KMS-11 (cell line): ENCODE measurements at regions not wholly inside any gene's neighbourhood (a gene's known extent, or its start where the extent isn't known, plus 50 kb on each side); places are given as distances from the start of the nearest gene placed in this dataset.

Source experiments
- H2AFZ ChIP-seq: fragments of 200-600 bp; sonication (generic); 2 replicates; pipeline ENCODE4 v1.6.1; 2016; ENCODE audit warnings: antibody characterized with exemption, mixed run types, low read depth
- H3K27ac ChIP-seq: fragments of 200-600 bp; sonication (generic); 2 replicates; pipeline ENCODE4 v1.6.1; 2016; ENCODE audit warnings: mild to moderate bottlenecking, mixed run types
- H3K27me3 ChIP-seq: fragments of 200-600 bp; sonication (generic); 2 replicates; pipeline ENCODE4 v1.6.1; 2017; ENCODE audit warnings: mild to moderate bottlenecking, low read depth, mixed run types, moderate library complexity; ENCODE audit not compliant: insufficient read depth
- H3K36me3 ChIP-seq: fragments of 200-600 bp; sonication (generic); 2 replicates; pipeline ENCODE4 v1.6.1; 2017; ENCODE audit warnings: mild to moderate bottlenecking, mixed run types; ENCODE audit not compliant: insufficient read depth
- H3K4me1 ChIP-seq: fragments of 200-600 bp; sonication (generic); 2 replicates; pipeline ENCODE4 v1.6.1; 2016; ENCODE audit warnings: mild to moderate bottlenecking, low read depth, mixed run types; ENCODE audit not compliant: poor library complexity, severe bottlenecking
- H3K4me2 ChIP-seq: fragments of 200-600 bp; sonication (generic); 2 replicates; pipeline ENCODE4 v1.7.0; 2016; ENCODE audit warnings: mild to moderate bottlenecking, mixed run types
- H3K4me3 ChIP-seq: fragments of 200-600 bp; sonication (generic); IDR thresholded peaks from 2 replicates; pipeline ENCODE4 v1.6.1; 2017; ENCODE audit warnings: low read depth, low read length, mixed read lengths; ENCODE audit not compliant: insufficient read depth
- H3K79me2 ChIP-seq: fragments of 200-600 bp; sonication (generic); 2 replicates; pipeline ENCODE4 v1.6.1; 2016; ENCODE audit warnings: low read depth, mixed run types; ENCODE audit not compliant: insufficient read depth
- H3K9ac ChIP-seq: fragments of 200-600 bp; sonication (generic); 2 replicates; pipeline ENCODE4 v1.6.1; 2016; ENCODE audit warnings: mild to moderate bottlenecking, mixed run types
- H4K20me1 ChIP-seq: fragments of 200-600 bp; sonication (generic); 2 replicates; pipeline ENCODE4 v1.6.1; 2016; ENCODE audit warnings: mild to moderate bottlenecking, mixed run types; ENCODE audit not compliant: insufficient read depth
- TF ChIP-seq, protein P1 (sequence below): fragments of 200-600 bp; sonication (generic); conservative IDR thresholded peaks from 2 replicates; pipeline ENCODE4 v1.6.1; 2017; ENCODE audit warnings: low read depth, mild to moderate bottlenecking, antibody characterized with exemption, low read length, moderate library complexity, mixed read lengths

DNA sequence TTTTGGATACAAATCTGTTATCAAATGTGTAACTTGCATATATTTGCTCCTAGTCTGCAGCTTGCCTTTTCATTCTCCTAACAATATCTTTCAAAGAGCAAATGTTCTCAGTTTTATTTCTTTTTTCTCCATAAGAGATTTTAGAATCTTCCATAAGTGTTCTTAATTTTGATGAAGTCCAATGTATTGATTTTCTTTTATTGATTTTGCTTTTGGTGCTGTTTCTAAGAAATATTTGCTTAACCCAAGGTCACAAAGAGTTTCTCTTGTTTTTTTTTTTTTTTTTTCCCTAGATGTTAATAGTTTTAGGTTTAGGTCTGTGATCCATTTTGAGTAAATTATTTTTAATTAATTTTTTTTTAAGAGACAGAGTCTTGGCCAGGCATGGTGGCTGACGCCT is 75.8 kb upstream of the SPRED2 start:
- Histone ChIP-seq H3K27me3 (no peaks in the 10 kb centered on the region), H4K20me1 (no peaks in the 10 kb centered on the region), H3K4me2 (no peak overlapping the region), H2AFZ (no peak overlapping the region), H3K4me1 (no peaks in the 10 kb centered on the region), H3K36me3 (no peaks in the 10 kb centered on the region), H3K4me3 (no peak overlapping the region), H3K9ac (no peak overlapping the region), H3K79me2 (no peaks in the 10 kb centered on the region), H3K27ac (no peak overlapping the region)
- TF ChIP-seq, protein P1, sequence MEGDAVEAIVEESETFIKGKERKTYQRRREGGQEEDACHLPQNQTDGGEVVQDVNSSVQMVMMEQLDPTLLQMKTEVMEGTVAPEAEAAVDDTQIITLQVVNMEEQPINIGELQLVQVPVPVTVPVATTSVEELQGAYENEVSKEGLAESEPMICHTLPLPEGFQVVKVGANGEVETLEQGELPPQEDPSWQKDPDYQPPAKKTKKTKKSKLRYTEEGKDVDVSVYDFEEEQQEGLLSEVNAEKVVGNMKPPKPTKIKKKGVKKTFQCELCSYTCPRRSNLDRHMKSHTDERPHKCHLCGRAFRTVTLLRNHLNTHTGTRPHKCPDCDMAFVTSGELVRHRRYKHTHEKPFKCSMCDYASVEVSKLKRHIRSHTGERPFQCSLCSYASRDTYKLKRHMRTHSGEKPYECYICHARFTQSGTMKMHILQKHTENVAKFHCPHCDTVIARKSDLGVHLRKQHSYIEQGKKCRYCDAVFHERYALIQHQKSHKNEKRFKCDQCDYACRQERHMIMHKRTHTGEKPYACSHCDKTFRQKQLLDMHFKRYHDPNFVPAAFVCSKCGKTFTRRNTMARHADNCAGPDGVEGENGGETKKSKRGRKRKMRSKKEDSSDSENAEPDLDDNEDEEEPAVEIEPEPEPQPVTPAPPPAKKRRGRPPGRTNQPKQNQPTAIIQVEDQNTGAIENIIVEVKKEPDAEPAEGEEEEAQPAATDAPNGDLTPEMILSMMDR, result no peak

DNA sequence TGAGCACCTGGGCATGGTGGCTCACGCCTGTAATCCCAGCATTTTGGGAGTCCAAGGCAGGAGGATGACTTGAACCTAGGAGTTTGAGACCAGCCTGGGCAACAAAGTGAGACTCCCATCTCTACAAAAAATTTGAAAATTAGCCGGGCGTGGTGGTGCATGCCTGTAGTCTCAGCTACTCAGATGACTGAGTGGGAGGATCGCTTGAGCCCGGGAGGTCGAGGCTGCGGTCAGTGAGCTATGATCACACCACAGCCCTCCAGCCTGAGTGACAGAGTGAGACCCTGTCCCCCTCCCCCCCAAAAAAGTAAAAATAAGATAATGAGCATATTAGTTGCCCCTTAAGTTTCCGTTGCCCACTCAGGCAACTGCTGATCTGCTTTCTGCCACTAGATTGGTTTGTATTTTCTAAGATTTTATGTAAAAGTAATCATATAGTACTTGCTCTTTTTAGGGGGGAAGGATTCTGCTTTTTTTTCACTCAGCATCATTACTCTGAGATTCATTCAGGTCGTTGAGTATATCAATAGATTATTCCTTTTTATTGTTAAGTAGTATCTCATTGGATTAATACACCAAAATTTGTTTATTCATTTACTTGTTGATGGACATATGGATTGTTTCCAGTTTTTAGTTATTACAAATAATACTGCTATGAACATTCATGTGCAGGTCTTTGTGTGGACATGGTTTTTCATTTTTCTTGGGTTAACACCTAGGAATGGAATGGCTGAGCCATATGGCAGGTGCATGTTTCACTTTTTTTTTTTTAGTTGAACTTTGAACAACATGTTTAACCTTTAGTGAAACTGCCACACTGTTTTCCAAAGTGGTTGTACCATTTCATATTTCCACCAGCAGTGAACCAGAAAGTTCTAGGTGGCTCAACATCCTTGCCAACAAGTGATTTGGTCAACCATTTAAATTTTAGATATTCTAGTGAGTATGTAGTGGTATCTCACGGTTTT is 75.0 kb upstream of the SPRED2 start:
- TF ChIP-seq, protein P1, result no peak
- H4K20me1 ChIP-seq, result no peaks in the 10 kb centered on the region
- no peak overlapping the region for H3K27ac ChIP-seq
- no peaks in the 10 kb centered on the region for H3K4me1 ChIP-seq
- no peak overlapping the region for H3K4me2 ChIP-seq
- H3K9ac ChIP-seq, result no peak overlapping the region
- H3K27me3 ChIP-seq, result no peaks in the 10 kb centered on the region
- H3K36me3 ChIP-seq, result no peaks in the 10 kb centered on the region
- H2AFZ ChIP-seq, result no peak overlapping the region
- H3K4me3 ChIP-seq, result no peak overlapping the region
- no peaks in the 10 kb centered on the region for H3K79me2 ChIP-seq

DNA sequence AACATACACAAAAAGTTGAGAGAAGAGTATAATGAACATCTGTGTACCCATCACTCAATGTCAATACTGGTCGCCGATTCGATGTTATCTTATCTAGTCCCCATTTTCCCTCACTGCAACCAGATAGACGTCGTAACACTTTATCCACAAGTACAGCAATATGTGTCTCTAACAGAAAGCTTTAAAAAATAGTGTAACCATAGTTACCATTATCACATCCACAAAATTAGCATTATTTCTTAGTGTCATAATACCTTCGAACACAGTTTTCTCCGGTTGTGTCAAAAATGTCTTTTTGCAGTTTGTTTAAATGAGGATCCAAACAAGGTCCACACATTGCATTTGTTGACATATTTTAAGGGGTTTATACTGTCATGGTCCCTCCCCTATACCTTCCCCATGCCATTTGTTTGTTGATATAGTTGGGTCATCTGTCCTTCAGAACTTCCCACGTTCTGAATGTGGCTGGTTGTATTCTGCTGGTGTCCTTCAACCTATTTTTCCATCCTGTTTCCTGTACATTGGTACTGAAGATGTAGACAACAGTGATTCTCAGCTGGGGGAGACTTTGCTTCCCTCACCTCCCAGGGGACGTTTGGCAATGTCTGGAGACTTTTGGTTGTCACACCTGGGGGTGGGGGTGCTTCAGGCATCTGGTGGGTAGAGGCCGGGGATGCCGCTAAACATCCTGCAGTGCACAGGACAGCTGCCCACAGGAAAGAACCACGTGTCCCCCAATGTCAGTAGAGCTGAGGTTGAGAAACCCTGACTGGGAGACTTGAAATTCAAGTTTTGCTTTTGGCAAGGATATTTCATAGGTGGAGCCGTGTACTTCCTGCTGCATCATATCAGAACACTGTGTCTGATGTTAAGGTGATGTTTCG is 72.7 kb upstream of the SPRED2 start:
- Histone ChIP-seq H3K9ac (no peak overlapping the region), H4K20me1 (no peaks in the 10 kb centered on the region), H2AFZ (no peak overlapping the region), H3K4me3 (no peak overlapping the region), H3K4me2 (no peak overlapping the region), H3K27ac (no peak overlapping the region), H3K79me2 (no peaks in the 10 kb centered on the region), H3K4me1 (no peaks in the 10 kb centered on the region), H3K36me3 (no peaks in the 10 kb centered on the region), H3K27me3 (no peaks in the 10 kb centered on the region)
- TF ChIP-seq, protein P1, result no peak

DNA sequence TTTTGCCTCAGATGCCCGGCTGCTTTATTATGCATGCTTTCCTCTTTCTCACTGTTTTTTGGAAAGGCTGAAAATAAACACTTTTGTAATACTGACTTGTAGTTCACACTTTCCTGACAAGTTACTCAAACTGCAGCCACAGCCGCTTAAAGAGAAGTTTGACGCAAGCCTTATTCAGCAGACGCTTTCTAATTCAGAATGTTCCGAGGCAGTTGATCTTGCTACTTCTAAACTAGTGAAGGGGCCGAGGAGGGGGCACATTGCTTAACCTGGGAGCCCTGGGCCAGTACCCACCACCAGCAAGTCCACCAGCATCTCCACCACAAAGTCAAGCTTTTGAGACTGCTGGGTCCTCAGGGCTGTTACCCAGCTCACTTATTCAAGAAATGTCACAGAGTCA is 71.8 kb upstream of the SPRED2 start:
- Histone ChIP-seq H3K27me3 (no peaks in the 10 kb centered on the region), H3K9ac (no peak overlapping the region), H3K27ac (no peak overlapping the region), H3K4me3 (no peak overlapping the region), H3K79me2 (no peaks in the 10 kb centered on the region), H4K20me1 (no peaks in the 10 kb centered on the region), H3K36me3 (no peaks in the 10 kb centered on the region), H3K4me1 (no peaks in the 10 kb centered on the region), H2AFZ (no peak overlapping the region), H3K4me2 (no peak overlapping the region)
- TF ChIP-seq, protein P1, result no peak
